Upper lobe of left lung (tissue), 6 donors: ENCODE measurements at regions not wholly inside any gene's neighbourhood (a gene's known extent, or its start where the extent isn't known, plus 50 kb on each side); places are given as distances from the start of the nearest gene placed in this dataset.
A peak's percentile ranks its signal among the peaks of the same experiment; 100 is the strongest.
"Not testable (repeated sequence)": the region's sequence is repeated elsewhere in the genome, so short reads cannot be mapped to it uniquely, and the experiment has no call there.

Experiments used
- ATAC-seq, 2 donors: fragments of 200-7000 bp; cut with Tn5 transposase; one replicate each; pipeline ENCODE4 v1.9.1; 2022; ENCODE audit warnings: mild to moderate bottlenecking in 2 of 2, moderate library complexity in 2 of 2; ENCODE audit not compliant: low FRiP score in 2 of 2
- DNase-seq, 2 donors: peaks; one replicate each; pipeline ENCODE4 v3.0.0-alpha.2; 2019 to 2020
- H3K27ac ChIP-seq, 4 donors: fragments of 200-600 bp; sonication (generic); one replicate each; pipeline ENCODE4 v1.5.1; 2016 to 2019
- H3K27me3 ChIP-seq, 4 donors: fragments of 200-600 bp; sonication (generic); one replicate each; pipeline ENCODE4 v1.5.1; 2017 to 2019
- H3K36me3 ChIP-seq, 4 donors: fragments of 200-600 bp; sonication (generic); one replicate each; pipeline ENCODE4 v1.5.1; 2016 to 2019
- H3K4me1 ChIP-seq, 4 donors: fragments of 200-600 bp; sonication (generic); one replicate each; pipeline ENCODE4 v1.5.1; 2018 to 2019
- H3K4me3 ChIP-seq, 4 donors: fragments of 200-600 bp; sonication (generic); one replicate each; pipeline ENCODE4 v1.5.1; 2017 to 2019; ENCODE audit warnings: mild to moderate bottlenecking in 2 of 4, moderate library complexity in 1 of 4
- H3K9me3 ChIP-seq, 4 donors: fragments of 200-600 bp; sonication (generic); one replicate each; pipeline ENCODE4 v1.5.1; 2018 to 2019
- EP300 ChIP-seq, 4 donors: sonication (generic); formaldehyde crosslinking; IDR thresholded peaks; one replicate each; pipeline ENCODE4 v1.5.1; 2017; ENCODE audit warnings: antibody characterized with exemption in 4 of 4, control low read depth in 2 of 4
- POLR2A ChIP-seq, 4 donors: fragments of 450-650 bp; IDR thresholded peaks; one replicate each; pipeline ENCODE4 v1.5.1; 2016 to 2017; ENCODE audit warnings: antibody characterized with exemption in 4 of 4, mild to moderate bottlenecking in 2 of 4
- POLR2AphosphoS5 ChIP-seq, 2 donors: sonication (generic); formaldehyde crosslinking; IDR thresholded peaks; one replicate each; pipeline ENCODE4 v1.5.1; 2017; ENCODE audit warnings: antibody characterized with exemption in 2 of 2
- WGBS, 2 donors: methylation state at CpG; one replicate each; pipeline ENCODE4 v1.1.5; 2017 to 2018; 5-methylcytosine and 5-hydroxymethylcytosine counted together
- TF ChIP-seq, protein P1 (sequence below), 6 experiments: fragments of 450-650 bp in 4 of 6; fragments of 200-600 bp in 2 of 6; sonication (generic) in 2 of 6; IDR thresholded peaks; one replicate each; pipeline ENCODE4 v1.5.1; 2016 to 2019; ENCODE audit warnings: antibody characterized with exemption in 6 of 6
- donor health status: DM: no; HTN: no; CAD: no; lungs with moderate emphysema.
- donor health status: DM: no; HTN: yes; CAD: no; lungs with severe emphysema.

GRCh38 chr20:50447102-50447804 is 62.9 kb upstream of the PTPN1 start:
- Histone ChIP-seq H3K36me3 (no peaks in the 10 kb centered on the region), H3K27ac (peak overlapping the region; percentile 55 to 79 (median 76)), H3K27me3 (no peaks in the 10 kb centered on the region), H3K4me1 (peaks cover 37 to 43% (median 40%) of the 10 kb centered on the region in 4 donors), H3K9me3 (no peaks in the 10 kb centered on the region), H3K4me3 (no peak overlapping the region)
- 77 to 83% methylated on average over 6 of the region's 6 CpGs for WGBS, 2 donors
- ATAC-seq (no peak), DNase-seq (no peak)
- TF ChIP-seq POLR2AphosphoS5 (IDR thresholded peaks at IDR 0.05) = no peak
- TF ChIP-seq, protein P1, sequence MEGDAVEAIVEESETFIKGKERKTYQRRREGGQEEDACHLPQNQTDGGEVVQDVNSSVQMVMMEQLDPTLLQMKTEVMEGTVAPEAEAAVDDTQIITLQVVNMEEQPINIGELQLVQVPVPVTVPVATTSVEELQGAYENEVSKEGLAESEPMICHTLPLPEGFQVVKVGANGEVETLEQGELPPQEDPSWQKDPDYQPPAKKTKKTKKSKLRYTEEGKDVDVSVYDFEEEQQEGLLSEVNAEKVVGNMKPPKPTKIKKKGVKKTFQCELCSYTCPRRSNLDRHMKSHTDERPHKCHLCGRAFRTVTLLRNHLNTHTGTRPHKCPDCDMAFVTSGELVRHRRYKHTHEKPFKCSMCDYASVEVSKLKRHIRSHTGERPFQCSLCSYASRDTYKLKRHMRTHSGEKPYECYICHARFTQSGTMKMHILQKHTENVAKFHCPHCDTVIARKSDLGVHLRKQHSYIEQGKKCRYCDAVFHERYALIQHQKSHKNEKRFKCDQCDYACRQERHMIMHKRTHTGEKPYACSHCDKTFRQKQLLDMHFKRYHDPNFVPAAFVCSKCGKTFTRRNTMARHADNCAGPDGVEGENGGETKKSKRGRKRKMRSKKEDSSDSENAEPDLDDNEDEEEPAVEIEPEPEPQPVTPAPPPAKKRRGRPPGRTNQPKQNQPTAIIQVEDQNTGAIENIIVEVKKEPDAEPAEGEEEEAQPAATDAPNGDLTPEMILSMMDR (IDR thresholded peaks at IDR 0.05) = no peak
- no peak for TF ChIP-seq POLR2A (IDR thresholded peaks at IDR 0.05)
- no peak for TF ChIP-seq EP300 (IDR thresholded peaks at IDR 0.05)

- H3K4me1 ChIP-seq = peaks cover 33 to 43% (median 38%) of the 10 kb centered on the region in 4 donors
Observed at GRCh38 chr20:50447817-50448216, 62.4 kb upstream of the PTPN1 start.

DNA sequence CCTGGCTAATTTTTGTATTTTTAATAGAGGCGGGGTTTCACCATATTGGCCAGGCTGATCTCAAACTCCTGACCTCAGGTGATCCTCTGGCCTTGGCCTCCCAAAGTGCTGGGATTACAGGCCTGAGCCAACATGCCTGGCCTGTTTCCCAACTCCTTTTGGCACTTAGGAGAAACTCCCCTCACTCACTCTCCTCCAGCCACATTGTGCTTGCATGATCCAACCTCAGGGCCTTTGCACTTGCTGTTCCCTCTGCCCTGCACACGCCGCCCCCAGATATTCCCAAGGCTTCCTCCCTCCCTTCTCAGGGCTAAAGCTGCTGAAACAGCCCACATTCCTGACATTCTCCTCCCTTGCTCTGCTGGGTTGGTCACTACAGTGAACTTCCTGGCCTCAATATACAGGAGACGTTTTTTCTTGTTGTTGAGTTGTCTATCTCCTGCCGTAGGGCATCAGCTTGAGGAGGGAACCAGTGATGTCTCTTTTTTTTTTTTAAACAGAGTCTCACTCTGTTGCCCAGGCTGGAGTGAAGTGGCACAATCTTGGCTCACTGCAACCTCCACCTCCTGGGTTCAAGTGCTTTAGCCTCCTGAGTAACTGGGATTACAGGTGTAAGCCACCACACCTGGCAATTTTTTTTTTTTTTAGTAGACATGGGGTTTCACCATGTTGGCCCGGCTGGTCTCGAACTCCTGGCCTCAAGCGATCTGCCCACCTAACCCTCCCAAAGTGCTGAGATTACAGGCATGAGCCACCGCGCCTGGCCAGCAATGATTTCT is 61.4 kb upstream of the PTPN1 start:
- H3K4me1 ChIP-seq = peaks cover 33 to 43% (median 37%) of the 10 kb centered on the region in 4 donors
- peak overlapping the region in 1 of 4 donors; percentile 73 for H3K27ac ChIP-seq
- H3K9me3 ChIP-seq, DNase-seq, H3K27me3 ChIP-seq, H3K4me3 ChIP-seq, H3K36me3 ChIP-seq, ATAC-seq: not testable (repeated sequence)
- WGBS, 2 donors = 83 to 88% methylated on average over 10 of the region's 10 CpGs

More at GRCh38 chr20:50447817-50448216, 62.4 kb upstream of the PTPN1 start:
- H3K4me3 ChIP-seq = no peak overlapping the region
- DNase-seq (no peak), ATAC-seq (no peak)
- 95 to 96% methylated on average over 6 to 7 of the region's 7 CpGs for WGBS, 2 donors
- no peak for TF ChIP-seq EP300 (IDR thresholded peaks at IDR 0.05)
- TF ChIP-seq, protein P1 (IDR thresholded peaks at IDR 0.05) = no peak
- TF ChIP-seq POLR2AphosphoS5 (IDR thresholded peaks at IDR 0.05) = no peak
- peak overlapping the region in 2 of 4 donors; percentile 75 to 79 for H3K27ac ChIP-seq
- H3K9me3 ChIP-seq = no peaks in the 10 kb centered on the region
- H3K27me3 ChIP-seq = no peaks in the 10 kb centered on the region
- H3K36me3 ChIP-seq = no peaks in the 10 kb centered on the region

DNA sequence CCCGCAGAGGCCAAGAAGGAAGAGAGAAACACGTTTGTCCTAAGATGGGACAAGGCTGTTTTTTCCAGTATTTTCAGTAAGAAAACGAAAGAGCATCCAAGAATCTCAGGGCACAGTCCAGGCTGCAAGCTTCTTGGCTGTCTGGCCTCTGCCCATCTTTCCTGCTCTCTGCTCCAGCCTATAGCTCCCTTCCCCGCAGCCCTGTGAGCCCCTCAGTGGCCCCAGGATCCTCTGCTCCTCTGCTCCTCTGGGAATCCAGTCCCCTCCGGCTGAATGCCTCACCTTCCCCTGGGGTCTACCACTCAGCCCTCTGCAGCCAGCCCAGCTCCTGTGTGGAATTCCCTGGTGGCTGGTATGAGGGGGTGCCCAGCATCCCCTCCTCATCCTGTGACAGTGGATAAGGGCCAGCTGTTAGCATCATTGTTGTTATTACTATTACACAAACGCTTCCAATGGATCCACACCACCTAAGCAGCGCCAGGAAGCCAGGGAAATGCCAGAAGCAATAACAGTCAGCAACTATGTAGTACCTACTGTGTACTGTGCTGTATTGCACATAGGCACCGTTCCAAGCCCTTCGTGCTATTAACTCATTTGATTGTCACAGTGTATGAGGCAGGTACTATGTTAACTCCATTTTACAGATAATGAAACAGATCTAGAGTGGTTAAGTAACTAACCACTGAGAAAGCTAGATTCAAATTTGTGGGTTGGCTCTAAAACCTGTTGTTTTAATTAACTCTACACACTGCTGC is 60.3 kb upstream of the PTPN1 start:
- no peak for ATAC-seq
- peak overlapping the region in 3 of 4 donors; percentile 10 to 73 (median 63) for H3K27ac ChIP-seq
- no peaks in the 10 kb centered on the region for H3K27me3 ChIP-seq
- H3K4me1 ChIP-seq = peaks cover 33 to 44% (median 37%) of the 10 kb centered on the region in 4 donors
- no peak for DNase-seq
- H3K9me3 ChIP-seq = no peaks in the 10 kb centered on the region
- no peak overlapping the region for H3K4me3 ChIP-seq
- 68 to 77% methylated on average over 9 of the region's 9 CpGs for WGBS, 2 donors
- TF ChIP-seq, protein P1 (IDR thresholded peaks at IDR 0.05) = no peak
- TF ChIP-seq POLR2A (IDR thresholded peaks at IDR 0.05) (no peak), POLR2AphosphoS5 (IDR thresholded peaks at IDR 0.05) (no peak), EP300 (IDR thresholded peaks at IDR 0.05) (no peak)
- no peaks in the 10 kb centered on the region for H3K36me3 ChIP-seq

GRCh38 chr20:50450493-50450826 is 59.7 kb upstream of the PTPN1 start:
- 81 to 86% methylated on average over 1 of the region's 1 CpG for WGBS, 2 donors
- H3K27me3 ChIP-seq = no peaks in the 10 kb centered on the region
- no peaks in the 10 kb centered on the region for H3K36me3 ChIP-seq
- H3K27ac ChIP-seq = peak overlapping the region in 2 of 4 donors; percentile 10 to 90
- DNase-seq (no peak), ATAC-seq (no peak)
- H3K9me3 ChIP-seq = no peaks in the 10 kb centered on the region
- TF ChIP-seq, protein P1 (IDR thresholded peaks at IDR 0.05) = no peak
- no peak for TF ChIP-seq POLR2A (IDR thresholded peaks at IDR 0.05)
- TF ChIP-seq EP300 (IDR thresholded peaks at IDR 0.05) = no peak
- no peak for TF ChIP-seq POLR2AphosphoS5 (IDR thresholded peaks at IDR 0.05)
- no peak overlapping the region for H3K4me3 ChIP-seq
- H3K4me1 ChIP-seq = peaks cover 33 to 47% (median 37%) of the 10 kb centered on the region in 4 donors
